SIG-M5 treated with dmso at 0.1 percent for 504 hours (cell line): ENCODE measurements at regions not wholly inside any gene's neighbourhood (a gene's known extent, or its start where the extent isn't known, plus 50 kb on each side); places are given as distances from the start of the nearest gene placed in this dataset.
"Not testable (repeated sequence)": the region's sequence is repeated elsewhere in the genome, so short reads cannot be mapped to it uniquely, and the experiment has no call there.

Source experiments
- DNase-seq: peaks from one replicate; lab custom pipeline; 2025; ENCODE audit not compliant: unreplicated experiment; lab: John Stamatoyannopoulos, UW

DNA sequence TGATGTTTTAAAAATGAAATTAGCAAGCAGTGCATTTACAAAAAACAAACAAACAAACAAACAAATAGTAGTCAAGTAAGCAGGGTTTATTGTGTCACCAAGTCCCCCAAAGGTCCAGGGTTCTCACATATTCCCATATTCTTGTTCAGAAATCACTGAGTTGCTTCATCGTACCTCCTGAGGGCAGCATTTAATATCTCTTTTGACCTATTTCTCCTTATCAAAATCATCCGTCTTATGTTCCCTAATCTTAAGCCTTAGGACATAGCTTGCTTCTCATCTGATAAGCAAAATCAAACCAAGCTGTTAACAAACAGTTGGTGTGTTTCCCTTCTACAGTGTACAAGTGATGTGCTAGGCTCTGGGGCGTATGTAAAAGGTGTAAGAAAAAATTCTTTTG is 109.5 kb upstream of the MAN2A1 start:
- DNase-seq = no peak

DNA sequence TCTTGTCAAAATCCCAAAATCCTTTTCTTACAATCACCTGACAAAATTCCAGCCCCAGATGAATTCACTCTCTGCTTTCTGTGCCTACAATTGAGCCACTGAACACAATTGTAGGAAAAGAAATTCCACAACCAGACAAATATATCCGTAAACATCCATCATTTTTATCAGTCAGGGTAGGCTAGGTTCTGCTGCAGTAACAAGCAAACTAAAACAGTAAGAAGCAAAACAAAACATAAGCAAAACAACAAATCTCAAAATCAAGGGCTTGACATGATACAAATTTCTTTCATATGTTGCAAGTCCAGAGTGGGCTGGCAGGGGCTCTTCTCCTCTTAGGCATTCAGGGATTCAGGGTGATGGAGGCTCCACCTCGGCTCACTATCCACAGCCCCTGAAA is 114.2 kb upstream of the MAN2A1 start:
- no peak for DNase-seq

DNA sequence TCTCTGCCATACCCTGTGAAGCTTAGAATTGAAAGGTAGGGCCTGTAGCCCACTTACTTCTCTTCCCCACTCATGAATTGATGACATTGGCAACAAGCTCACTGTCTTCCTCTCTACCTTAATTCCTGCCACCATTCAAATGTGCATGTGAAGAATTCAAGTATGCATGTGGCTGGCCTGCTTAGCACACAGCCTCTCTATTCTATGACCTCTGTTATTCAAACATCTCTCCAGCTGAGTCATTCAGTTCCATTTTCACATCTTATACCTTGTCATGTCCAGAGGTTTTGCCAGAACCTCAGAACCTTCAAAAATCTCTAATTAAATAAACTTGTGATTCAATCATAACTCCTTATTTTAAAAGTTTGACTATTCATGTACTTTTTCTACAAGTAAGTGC is 114.7 kb upstream of the MAN2A1 start:
- no peak for DNase-seq

DNA sequence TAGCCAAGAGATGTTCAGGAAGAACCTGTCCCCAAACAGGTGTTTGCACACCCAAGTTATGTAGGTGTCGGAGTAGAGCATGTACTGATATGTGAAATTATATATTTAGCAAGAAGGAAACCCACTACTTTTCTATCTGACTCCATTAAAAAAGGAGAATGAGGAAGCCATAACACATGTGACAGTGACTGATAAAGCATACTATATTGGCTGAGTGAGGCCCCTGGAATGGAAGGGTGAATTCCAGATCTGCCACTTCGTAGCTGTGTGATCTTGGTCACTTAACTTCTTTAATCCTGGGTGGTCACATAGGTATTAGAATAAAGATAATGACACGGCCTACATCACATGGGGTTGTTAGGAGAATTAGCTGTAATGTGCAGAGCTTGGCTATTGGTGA is 116.0 kb upstream of the MAN2A1 start:
- no peak for DNase-seq

DNA sequence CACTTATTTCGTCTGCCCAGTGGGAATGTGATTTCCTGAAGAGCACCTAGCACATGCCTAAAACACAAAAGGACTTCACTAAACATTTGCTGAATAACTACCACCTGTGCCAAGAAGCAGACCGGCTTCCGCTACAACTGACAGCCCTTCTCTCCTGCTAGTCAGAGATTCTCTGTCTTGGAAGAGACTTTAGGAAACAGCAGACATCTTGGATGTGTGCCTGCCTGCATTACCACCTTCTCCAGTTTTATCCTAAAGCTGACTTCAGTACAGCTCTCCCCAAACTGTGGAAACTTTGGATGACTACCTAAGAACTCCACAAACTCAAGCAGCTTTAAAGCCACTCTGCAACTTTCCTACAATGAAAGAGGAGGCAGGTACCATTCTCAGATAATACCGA is 116.5 kb upstream of the MAN2A1 start:
- DNase-seq = no peak

DNA sequence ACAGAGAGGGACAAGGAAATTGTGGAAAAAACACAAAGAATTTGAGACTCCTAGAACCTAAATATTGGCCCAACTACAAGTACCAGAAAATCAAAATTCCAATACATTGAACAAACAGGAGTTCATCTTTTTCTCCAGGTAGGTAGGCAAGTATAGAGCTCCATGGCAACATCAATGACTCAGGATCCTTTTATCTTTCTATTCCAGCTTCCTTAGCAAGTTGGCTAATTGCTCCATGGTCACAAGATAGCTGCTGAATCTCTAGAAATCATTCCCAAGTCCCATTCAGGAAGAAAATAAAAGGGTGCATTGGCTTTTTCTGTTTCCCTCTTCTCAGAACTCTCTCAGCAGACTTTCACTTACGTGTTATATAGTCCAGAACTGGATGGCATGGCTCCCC is 117.9 kb upstream of the MAN2A1 start:
- DNase-seq = no peak

DNA sequence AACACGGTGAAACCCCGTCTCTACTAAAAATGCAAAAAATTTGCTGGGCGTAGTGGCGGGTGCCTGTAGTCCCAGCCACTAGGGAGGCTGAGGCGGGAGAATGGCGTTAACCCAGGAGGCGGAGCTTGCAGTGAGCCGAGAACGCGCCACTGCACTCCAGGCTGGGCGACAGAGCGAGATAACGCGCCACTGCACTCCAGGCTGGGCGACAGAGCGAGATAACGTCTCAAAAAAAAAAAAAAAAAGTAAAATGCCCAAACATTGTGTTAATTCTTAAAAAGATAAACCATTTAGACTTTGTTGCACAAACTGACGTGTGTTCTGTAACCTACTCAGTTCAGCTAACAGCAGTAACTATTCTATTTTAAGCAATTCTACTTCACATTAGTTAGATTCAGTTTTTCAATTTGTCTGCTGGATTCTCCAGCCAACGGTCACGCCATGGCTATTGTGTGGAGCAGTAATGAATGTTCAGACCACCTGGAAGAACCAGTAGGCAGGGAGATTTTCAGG is 119.3 kb upstream of the MAN2A1 start:
- no peak for DNase-seq

DNA sequence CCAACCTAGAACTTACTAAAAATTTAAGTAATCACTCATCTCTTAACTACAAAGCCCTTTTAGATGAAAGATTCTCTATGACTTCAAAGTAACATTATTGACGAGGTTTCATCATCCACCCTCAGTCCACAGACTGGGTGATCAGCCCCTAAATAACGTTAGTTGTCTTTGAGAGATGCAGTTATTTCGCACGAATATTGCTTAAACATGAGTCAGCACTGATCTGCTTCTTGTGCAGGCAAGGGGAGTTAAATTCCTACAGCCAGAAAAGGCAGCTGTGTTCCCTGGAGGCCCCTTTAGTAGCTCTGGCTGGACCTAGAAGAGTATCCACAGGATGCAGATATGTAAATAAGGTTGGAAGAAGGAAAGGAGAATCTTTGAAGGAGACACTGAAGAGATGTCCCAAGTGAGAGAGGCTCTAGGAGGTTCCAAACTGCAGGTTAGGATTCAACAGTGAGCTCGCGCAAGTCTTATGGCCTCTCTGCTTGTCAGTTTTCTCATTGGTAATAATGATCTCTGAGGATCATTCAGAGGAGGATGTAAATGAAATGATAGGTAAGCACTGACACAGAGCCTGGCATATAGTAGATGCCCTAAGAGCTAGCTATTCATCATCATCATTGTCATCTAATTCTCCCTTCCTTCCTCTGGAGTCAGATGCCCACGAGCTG is 122.2 kb upstream of the MAN2A1 start:
- peak; percentile 83 for DNase-seq

DNA sequence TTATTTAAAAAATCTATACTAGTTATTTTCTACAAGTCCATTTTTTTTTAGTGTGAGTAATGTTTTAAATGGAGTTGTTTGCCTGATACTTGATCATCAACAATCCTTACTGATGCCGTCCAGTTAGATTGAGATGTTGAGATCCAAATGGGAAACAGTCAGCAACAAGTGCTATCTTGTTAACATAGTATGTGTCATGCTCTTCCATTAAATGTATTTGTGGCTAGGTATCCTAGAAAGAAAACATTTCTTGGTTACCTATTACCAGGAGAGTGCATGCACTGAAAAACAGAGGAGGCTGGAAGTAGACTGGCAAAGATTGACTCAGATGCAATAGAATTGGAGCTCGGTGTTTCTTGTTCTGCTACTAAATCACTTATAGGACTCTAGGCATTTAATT is 123.4 kb upstream of the MAN2A1 start:
- no peak for DNase-seq

DNA sequence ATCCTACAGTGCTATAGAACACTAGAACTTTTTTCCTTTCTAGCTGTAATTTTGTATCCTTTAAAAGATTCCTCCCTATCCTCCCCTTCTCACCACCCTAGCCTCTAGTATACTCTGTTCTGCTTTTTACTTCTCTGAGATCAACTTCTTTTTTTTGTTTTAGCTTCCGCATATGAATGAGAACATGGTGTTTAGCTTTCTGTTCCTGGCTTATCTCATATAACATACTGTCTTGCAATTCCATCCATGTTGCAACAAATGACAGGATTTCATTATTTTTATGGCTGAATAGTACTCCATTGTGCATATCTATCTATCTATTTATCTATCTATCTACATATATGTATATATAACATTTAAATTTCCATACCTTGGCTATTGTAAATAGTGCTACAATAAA is 126.0 kb upstream of the MAN2A1 start:
- DNase-seq = peak; percentile 28

DNA sequence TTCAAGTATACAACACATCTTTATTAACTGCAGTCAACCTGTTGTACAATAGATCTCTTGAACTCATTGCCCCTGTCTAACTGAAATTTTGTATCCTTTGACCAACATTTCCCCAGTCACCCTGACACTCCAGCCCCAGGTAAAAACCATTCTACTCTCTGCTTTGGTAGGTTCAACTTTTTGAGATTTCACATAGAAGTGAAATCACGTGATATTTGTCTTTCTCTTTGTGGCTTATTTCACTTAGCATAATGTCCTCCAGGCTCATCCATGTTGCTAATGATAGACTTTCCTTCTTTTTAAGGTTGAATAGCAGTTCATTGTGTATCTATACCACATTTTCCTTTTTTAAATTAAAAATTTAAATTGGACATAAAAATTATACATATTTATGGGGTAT is 126.5 kb upstream of the MAN2A1 start:
- DNase-seq = no peak

DNA sequence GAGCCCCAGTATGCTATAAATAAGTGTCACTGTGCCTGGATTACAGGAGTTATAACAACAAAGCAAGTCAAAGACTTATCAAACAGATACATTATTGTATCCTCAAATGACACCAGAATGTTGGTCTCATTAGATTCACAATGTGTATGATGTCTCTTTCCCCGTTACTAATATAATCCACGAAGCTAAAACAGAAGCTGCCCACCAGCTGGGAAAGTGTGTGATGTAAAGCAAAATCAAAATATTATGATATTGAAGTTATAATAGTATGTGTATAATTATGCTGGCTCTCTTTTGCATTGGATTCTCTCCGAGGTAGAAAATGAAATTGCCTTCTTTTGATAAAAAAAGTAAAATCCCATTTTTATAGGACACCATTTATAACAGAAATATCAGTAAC is 127.3 kb upstream of the MAN2A1 start:
- DNase-seq = no peak

DNA sequence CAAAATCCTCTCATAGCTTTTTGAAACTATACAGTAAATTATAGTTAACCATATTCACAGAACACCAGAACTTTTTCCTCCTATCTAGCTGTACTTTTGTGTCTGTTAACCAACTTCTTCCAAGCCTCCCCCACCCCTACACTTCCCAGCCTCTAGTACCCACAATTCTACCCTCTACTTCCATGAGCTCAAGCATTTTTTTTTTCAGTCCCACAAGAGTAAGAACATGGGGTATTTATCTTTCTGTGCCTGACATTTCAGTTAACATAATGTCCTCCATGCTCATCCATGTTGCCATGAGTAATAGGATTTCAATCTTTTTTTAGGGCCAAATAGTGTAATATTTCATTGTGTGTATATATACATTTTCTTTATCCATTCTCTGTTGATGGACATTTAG is 128.3 kb upstream of the MAN2A1 start:
- DNase-seq = no peak

DNA sequence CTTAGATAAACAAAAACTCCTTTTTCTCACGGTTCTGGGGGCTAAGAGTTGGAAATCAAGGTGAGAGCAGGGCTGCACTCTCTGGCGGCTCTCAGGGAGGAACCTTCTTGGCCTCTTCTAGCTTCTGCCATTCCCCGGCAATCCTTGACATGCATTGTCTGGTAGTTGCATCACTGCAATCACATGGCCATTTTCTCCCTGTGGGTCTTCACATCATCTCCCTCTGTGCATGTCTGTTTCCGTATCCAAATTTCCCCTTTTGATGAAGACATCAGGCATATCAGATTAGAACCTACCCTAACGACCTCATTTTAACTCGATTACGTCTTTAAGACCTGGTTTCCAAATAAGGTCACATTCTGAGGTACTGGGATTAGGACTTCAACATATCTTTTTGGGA is 129.2 kb upstream of the MAN2A1 start:
- DNase-seq = no peak

DNA sequence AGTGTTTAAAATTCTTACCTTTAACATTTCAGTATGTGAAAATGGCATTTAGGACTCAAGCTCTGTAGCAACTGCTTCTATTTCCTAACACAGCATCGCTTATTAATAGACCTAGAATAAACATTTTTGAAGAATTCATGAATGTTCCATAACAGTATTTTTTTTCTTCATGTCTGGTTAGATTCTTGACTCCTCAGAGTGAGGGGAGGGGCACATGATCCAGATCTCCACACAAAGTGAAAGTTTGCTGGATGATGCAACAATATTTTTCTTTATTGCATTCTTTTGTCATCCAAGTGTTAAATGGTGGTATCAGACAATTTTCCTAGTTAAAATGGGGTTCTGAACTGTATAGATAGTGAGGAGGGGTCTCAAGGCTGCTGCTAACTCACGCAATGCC is 130.8 kb upstream of the MAN2A1 start:
- DNase-seq = no peak

DNA sequence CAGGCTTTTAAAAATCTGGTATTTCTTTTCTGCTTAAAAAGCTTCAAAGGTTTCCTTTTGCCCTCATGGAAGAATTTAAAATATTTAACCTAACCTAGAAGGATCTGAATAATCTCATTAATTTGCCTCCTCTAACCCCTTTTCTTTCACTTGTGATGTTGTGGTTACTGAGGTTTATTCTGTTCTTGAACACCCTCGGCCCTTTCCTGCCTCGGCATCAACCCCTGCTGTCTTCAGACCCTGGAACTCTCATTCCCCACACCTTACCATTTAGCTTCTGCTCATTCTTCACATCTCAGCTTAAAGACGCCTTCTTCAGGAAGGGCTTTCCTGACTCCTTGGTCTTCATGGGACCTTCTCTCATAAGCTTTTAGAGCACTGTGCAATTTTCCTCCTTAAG is 131.4 kb upstream of the MAN2A1 start:
- no peak for DNase-seq

DNA sequence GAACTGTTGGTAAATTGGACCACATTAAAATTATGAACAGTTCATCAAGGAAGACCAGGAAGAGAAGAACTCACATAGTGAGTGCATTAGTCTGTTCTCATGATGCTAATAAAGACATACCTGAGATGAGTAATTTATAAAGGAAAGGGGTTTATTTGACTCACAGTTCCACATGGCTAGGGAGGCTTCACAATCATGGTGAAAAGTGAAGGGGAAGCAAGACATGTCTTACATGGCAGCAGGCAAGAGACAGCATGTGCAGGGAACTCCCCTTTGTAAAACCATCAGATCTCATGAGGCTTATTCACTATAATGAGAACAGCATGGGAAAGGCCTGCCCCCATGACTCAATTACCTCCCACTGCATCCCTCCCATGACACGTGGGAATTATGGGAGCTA is 135.9 kb upstream of the MAN2A1 start:
- no peak for DNase-seq

DNA sequence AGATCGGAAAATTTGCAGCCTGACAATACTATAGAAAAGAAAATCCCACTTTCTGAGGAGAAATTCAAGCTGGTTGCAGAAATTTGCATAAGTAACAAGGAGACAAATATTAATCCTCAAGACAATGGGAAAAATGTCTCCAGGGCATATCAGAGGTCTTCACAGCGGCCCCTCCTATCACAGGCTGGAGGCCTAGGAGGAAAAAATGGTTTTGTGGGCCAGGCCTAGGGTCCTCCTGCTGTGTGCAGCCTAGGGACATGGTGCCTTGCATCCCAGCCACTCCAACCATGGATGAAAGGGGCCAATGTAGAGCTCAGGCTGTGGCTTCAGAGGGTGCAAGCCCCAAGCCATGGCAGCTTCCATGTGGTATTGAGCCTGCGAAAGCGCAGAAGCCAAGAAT is 138.5 kb upstream of the MAN2A1 start:
- DNase-seq = not testable (repeated sequence)

DNA sequence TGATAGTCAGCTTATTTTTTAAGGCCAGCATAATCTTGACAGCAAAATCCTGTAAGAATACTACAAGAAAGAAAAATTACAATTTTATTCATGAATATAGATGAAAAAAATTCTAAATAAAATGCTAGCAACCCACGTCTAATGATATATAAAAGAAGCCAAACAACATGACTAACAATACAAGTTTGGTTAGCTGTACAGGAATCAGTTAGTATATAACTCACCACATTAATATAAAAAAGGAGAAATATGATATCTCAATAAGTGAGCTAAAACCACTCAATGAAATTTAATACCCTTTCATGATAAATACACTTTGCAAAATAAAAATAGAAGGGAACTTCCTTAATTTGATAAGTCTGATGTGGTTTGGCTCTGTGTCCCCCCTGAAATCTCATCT is 139.7 kb upstream of the MAN2A1 start:
- no peak for DNase-seq

DNA sequence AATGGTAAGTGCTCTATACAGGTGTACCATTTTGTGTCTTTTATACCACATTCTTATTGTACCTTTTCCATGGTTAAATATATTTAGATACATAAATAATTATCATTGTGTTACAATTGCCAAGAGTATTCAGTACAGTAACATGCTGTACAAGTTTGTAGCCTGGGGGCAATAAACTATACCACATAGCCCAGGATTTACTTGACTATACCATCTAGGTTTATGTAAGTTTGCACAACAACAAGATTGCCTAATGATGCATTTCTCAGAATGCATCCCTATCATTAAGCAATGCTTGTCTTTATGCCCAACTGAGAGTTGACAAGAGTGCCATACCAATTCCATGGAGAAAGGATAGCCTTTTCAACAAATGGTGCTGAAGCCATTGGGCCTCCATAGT is 136.7 kb upstream of the PJA2 start:
- no peak for DNase-seq

DNA sequence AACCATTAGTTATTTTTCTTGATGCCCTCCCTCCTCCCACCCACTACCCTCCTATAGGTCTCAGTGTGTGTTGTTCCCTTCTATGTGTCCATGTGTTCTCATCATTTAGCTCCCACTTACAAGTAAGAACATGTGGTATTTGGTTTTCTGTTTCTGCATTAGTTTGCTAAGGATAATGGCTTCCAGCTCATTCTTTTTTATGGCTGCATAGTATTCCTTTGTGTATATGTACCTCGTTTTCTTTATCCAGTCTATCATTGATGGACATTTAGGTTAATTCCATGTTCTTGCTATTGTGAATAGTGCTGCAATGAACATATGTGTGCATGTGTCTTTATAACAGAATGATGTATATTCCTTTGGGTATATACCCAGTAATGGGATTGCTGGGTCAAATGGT is 135.1 kb upstream of the PJA2 start:
- DNase-seq = not testable (repeated sequence)

DNA sequence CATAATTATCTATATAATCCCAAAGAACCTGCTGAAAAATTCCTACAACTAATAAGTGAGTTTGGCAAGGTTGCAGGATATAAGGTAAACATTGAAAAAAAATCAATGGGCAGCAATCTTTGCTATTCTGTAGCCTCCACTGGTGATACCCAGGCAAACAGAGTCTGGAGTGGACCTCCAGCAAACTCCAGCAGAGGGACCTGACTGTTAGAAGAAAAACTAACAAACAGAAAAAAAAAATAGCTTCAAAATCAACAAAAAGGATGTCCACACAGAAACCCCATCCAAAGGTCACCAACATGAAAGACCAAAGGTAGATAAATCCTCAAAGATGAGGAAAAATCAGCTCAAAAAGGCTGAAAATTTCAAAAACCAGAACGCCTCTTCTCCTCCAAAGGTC is 128.9 kb upstream of the PJA2 start:
- not testable (repeated sequence) for DNase-seq

DNA sequence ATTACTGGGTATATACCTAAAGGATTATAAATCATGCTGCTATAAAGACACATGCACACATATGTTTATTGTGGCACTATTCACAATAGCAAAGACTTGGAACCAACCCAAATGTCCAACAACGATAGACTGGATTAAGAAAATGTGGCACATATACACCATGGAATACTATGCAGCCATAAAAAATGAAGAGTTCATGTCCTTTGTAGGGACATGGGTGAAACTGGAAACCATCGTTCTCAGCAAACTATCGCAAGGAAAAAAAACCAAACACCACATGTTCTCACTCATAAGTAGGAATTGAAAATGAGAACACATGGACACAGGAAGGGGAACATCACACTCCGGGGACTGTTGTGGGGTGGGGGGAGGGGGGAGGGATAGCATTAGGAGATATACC is 125.3 kb upstream of the PJA2 start:
- DNase-seq = not testable (repeated sequence)
